GM18873 (cell line): ENCODE measurements at regions not wholly inside any gene's neighbourhood (a gene's known extent, or its start where the extent isn't known, plus 50 kb on each side); places are given as distances from the start of the nearest gene placed in this dataset.
"Not testable (repeated sequence)": the region's sequence is repeated elsewhere in the genome, so short reads cannot be mapped to it uniquely, and the experiment has no call there.

ENCODE experiments used
- ATAC-seq: cut with Tn5 transposase; IDR thresholded peaks from one replicate; pipeline ENCODE4 v1.9.1; 2021; ENCODE audit warnings: mild to moderate bottlenecking, moderate library complexity, moderate number of reproducible peaks; ENCODE audit not compliant: unreplicated experiment, low FRiP score

DNA sequence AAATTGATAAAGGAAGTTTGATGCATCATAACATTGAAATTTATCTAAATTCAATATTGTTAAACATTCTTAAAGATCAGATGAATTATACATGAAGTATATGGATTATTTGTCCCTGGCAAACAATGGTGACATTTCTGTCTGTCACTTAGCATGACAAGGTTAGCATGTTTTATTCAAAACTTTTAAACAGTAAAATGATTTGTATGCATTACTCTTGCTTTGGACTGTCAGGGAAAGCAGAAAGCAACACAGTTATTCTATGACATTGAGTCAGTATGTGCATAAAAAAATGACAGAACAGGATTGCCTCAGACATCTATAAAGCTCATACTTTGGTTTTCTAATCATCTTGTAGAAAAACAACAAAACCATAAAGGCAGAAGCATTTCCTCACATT, 193.7 kb downstream of the IZUMO3 start:
- no peak for ATAC-seq

DNA sequence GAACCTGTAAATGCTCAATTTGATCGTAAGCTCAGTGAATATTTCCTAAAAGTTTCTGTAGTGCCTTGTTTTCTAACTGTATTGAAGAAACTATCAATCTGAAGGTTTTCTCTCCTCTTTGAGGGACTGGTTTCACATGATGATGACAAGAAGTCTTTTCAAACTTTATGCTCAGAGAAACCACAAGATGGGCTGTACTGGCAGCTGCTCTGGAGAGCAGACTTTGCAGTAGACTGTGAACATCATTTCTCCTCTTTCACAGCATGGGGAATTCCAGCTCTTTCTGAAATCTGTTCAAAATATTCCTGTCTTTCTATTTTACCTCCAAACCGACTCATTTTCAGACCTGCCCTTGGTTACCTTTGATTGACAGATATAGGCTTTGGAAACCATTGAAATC, 194.4 kb downstream of the IZUMO3 start:
- ATAC-seq, result no peak

DNA sequence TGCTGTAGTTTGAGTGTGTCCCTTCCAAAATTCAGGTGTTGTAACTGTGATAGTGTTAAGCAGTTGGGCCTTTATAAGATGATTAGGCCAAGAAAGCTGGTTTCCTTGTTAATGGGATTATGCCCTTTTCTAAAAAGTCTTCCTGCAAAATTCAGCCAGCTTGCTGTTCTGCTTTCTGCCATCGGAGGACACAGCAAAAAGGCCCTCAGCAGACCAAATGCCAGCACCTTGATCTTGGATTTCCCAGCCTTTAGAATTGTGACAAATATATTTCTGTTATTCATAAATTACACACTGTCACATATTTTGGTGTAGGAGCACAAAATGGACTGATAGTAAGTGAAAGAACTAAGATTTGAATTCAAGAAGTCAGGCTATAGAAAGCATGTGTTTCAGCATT, 203.2 kb downstream of the IZUMO3 start:
- ATAC-seq, result no peak

DNA sequence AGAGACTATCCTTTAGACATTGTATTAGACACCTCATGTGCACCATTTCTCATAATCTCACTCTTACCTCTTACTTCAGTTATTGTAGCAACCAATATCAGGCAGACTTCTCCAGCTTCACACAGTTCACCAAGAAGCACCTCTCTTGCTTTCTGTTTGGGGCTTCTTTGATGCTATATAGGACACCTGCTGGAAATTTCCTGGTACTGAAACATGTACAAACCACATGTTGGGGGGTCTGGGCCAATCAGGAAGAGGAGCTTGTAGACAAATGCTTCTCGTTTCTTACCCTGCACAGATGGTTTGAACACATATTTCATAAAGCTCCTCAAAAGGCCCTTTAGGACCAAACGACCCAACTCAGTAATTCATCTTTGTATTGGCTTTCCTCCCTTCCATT, 212.1 kb downstream of the IZUMO3 start:
- ATAC-seq, result no peak

DNA sequence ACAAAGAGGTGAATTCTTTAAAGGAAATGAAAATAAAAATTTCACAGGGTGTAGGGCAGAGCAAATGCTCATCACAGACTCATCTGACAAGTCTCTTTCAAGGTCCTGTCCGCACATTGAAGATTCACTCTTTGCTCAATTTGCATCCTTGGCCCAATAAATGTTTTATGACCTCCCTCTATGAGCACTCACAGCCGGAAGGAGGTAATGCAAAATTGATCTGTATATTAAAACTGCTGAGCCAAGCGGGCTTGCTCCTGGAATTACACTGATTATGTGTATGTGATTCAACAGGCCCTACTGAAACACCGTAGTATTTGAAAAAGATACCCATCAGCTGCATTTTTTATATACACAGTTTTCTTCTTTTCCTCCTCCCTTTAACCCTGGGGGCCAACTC, 246.8 kb downstream of the IZUMO3 start:
- ATAC-seq, result no peak

DNA sequence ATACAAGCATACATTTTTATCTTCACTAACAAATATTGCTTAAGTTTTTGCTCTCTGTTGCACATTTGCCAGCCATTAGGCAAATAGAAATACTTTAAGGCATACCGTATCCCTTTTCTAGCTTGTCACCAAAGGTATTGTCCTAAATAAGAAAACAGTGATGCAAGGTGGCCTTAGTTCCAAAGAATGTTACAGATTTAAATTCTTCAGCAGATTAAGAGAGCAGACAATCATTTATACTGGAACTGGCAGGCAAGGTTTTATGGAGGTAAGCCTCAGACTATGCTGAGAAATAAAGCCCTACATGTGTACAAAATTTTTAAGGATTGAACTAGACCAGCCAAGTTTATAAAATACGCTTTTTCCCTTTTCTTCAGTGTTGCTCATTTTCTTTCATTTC, 247.8 kb downstream of the IZUMO3 start:
- no peak for ATAC-seq

DNA sequence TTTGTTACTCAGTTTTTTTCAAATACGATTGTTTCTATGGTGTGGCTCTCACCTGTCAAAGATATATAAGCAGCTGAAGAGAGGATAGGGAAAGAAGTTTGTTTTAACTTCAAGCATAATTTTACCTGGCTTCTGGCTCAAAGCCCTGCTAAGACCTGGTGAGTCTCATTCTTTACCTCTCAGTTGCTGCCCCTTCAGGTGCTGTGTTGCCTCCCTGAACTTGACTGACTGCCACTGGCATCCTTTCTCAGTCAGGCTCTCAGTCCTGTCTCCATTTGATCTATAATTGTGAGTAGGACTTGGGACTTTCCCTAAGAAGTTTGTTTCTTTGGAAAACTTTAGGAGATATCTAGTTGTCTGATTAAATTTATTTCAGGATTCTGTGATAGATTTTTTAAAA, 249.6 kb downstream of the IZUMO3 start:
- ATAC-seq, result no peak

DNA sequence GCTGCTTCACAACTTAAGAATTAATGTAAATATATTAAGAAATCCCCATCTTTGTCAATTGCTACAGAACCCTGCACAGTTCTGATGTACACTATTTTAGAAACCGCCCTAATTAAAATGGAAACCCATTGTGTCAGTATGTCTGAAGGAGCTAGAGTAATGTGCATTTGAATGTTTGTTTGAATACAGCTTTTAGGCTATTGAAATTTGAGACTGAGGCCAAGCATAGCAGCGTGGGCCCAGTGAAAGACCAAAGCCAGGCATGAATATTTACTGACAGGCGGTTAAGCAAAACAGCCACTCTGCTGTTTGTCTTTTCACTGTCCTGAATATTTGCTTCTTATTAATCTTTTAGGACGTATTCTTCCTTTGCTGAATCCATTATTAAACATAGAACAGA, 252.3 kb downstream of the IZUMO3 start:
- no peak for ATAC-seq

DNA sequence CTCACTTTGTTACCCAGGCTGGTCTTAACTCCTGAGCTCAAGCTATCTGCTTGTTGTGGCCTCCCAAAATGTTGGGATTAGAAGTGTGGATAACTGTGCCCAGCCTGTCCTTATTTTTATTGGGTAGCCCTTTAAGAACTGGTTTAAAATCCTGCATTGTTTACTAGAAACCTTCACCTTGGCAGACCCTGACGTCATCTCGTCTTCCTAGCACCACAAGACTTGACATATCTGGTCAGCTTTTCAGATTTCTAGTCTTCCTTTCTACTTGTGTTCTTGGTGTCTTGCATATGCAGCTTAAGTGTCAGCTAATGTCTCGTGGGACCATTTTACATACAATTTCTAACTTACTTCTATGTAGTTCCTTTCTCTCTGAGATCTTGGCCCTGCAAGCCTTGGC, 258.9 kb downstream of the IZUMO3 start:
- no peak for ATAC-seq

DNA sequence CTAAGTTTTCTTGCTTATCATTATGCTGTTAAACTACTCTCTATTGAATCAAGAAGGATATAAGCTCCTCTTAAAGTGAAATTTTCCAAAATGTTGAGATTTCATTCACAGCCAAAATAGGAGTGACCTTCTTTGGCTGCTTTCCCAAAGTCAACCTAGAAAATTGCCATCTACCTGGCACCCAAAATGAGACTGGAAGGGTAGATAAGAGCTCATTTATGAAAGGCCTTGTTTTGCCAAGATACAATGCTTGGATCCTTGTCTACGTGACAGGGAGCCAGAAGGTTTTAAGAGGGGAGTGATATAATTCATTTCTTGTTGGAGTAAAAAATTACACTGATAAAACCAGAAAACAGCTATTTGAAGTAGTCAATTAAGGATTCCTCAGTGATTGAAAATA, 287.1 kb downstream of the IZUMO3 start:
- ATAC-seq, result no peak

DNA sequence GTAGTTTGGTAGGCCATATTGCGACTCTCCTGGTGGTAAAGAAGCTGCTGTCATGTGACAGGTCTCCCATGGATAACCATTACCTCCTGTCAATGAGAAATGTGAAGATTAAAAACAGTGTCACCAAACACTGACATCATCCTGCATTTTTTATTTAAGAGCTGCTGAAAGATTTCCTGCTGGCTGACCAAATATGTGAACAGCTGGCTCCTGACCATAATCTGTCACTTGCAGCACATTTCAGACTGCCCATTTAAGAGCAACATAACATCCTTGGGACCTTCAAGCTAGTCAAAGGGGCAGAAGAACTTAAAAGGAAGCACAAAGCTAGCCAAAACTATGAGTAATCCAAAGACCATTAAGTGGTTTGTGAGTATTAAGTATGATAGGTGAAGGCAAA, 288.0 kb downstream of the IZUMO3 start:
- ATAC-seq, result no peak

DNA sequence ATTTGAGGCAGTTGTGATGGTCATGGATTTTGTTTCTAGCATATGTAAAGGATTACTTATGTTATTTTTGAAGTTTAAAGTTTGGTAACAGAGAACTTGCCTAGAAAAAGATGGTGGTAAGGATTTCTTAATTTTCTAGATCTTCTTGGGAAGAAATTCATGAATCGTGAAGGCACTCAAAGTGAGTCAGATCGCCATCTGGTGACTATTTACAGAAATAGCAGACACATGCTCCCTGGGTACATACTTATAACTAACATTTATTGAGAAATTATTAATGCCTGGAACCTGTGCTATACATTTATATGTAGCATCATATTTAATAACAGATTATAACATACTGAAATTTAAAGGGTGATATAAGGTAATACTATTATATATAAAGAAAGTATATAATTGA, 299.7 kb downstream of the IZUMO3 start:
- ATAC-seq, result no peak

DNA sequence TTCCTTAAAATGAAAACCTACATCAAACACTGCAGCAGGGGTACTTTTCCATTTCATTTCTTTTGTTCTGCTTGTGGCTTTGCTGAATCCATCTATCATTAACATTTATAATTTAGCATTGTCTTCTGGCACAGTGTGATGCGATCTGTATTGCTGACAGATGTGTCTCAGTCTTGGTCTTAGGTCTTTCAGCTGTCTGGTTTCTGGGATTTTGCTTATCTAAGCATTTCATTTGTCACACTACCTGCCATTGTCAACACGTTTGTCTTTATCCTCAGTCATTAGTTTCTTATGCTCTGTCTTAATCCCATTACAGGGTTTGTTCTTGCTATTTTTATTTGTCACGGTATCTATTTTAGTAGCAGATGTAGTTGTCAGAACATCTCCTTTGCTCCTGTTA, 303.1 kb downstream of the IZUMO3 start:
- no peak for ATAC-seq

DNA sequence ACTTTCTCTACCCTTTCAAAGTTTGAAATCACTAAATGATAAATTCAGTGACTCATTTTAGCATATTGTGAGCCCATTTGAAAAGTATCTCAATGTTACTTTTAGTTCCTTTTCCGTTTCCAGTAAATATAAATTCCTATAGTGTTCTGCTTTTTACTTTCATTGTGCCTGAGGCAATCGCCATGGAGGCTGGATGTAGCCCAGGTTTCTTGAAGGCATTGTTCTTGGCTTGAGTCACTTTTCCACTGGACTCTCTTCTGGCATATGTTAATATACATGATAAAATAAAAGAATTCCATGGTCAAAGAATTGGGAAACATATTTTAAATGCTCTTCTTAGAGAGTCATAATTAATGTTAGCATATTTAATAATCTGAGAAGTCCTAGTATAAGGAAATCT, 327.0 kb downstream of the IZUMO3 start:
- no peak for ATAC-seq

DNA sequence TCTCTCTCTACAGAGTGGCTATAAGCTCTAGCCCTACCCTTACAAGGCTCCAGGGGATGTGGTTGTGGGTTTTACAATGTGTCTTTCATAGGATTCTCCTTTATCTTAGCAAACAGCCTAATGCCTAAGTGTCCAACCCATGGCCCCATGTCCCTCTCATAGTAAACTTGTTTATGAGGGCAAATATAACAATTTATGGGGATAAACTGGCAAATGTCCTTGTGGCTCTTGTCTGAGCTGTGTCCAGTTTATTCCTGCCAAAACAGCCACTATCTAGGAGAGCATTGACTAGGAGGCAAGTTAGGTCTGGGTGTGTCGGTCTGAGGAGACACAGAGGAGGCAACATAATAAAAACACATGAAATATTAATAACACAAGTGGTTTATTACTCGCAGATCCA, 335.1 kb downstream of the IZUMO3 start:
- ATAC-seq, result no peak

DNA sequence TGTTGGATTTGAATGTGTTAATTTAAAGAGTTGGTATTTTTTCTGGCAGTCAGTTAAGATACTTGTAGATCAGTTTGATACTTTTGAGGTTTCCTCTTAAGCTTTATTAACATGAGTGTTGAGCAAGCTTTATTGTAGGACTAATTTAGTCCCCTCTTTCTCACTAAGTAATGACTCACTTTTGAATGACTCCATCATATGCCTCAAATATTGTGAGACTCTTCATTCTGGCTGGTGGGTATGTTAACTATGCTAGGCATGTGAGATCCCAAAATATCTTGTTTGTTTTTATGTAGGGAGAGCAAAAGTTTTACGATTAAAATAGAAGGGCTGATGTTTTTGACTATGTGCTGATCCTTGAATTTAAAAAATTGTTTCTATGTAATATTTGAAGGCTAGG, 355.7 kb downstream of the IZUMO3 start:
- ATAC-seq, result no peak

DNA sequence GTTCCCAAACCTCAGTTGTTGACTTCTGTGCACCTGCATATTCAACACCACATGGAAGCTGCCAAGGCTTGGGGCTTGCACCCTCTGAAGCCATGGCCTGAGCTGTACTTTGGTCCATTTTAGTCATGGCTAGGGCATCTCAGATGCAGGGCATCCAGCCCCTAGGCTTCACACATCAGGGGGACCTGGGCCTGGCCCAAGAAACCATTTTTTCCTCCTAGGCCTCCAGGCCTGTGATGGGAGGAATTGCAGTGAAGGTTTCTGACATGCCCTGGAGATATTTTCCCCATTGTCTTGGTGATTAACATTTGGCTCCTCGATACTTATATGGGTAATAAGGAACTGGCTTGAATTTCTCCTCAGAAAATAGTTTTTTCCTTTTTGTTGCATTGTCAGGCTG, 354.5 kb upstream of the ELAVL2 start:
- ATAC-seq, result not testable (repeated sequence)

DNA sequence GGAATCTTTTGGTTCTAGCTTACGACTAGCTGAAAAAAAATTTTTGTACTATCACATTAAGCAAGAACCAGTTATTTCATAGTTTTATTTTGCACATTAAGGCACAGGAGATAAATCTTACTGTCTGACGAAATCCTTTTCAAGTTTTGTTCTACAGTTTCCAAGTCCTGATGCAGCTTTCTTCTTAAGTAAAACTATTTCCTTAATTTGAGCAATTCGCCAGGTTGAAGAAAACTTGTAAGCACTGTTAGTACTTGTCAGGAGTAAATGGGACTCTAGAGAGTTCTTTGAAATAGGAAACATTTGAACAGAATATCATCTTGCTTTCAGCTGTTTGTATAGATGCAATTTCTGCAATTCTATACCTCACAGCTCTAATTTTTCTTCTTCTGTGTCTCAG, 318.8 kb upstream of the ELAVL2 start:
- ATAC-seq, result no peak

DNA sequence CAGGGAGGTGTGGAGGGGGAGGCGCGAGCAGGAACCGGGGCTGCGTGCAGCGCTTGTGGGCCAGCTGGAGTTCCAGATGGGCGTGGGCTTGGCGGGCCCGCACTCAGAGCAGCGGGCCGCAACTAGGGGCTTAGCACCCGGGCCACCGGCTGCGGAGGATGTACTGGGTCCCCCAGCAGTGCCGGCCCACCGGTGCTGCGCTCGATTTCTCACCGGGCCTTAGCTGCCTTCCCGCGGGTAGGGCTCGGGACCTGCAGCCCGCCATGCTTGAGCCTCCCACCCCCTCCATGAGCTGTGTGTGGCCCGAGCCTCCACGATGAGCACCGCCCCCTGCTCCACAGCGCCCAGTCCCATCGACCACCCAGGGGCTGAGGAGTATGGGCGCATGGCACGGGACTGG, 309.0 kb upstream of the ELAVL2 start:
- ATAC-seq, result not testable (repeated sequence)

DNA sequence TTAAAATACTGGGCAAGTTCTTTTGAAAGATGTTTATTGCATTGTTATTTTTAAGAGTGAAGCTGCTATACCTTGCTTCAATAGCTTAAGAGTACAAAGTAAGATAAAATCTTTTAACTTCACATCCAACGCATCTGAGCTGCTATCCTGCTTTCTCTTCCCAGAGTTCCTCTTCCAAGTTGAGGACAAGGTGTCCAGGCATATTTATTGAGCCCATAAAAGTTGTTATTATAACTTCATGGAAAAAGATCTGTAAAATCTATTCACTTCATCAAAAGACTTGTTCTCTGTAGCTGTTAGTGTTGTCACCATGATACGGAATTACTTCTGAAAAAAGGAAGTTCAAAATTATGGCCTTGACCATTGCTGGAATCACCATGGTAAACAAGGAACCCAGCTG, 306.2 kb upstream of the ELAVL2 start:
- no peak for ATAC-seq

DNA sequence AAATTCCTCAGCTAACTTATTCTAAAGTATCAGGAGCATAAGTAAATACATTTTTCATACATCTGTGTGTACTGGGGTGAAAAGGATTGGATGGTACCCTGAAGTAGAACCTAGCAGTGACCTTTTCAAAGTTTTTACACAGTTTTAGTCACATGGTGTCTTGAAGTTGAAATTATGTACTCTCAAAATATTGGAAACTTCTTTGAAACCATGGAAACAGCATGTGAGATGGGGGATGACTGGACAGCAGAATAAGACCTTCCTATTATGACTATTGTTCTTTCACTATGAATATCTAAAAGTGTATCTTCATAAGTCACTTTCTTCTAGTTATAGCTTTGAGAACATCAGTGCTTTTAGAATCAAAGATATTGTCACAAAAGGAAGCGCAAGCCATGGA, 301.5 kb upstream of the ELAVL2 start:
- ATAC-seq, result no peak

DNA sequence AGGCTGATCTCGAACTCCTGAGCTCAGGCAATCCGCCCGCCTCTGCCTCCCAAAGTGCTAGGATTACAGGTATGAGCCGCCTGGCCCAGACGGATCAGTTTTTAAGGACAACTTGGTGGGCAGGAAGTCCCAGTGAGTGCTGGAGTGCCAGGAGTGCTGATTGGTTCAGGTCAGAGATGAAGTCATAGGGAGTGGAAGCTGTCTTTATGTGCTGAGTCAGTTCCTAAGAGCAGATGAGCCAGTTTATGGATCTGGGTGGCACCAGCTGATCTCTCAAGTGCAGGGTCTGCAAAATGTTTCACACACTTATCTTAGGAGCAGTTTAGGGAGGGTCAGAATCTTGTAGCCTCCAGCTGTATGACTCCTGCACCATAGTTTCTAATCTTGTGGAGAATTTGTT, 292.1 kb upstream of the ELAVL2 start:
- ATAC-seq, result no peak

DNA sequence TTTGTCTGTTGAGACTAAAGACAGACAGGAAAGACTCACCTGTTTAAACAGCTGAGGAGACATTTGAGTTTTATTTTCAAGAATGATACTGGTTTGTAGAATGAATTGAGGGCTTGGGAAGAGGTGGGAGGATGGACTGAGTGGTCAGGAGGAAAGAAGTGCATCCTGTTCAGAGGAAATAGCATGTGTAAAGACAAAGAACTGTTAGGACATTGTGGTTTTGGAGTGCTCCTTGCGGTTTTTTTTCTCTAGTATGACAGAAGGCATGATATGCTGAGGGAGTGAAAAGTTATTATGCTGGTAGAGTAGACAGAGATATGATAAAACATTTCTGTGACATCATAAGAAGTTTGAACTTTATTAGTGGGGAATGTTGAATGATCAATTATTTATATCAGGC, 270.7 kb upstream of the ELAVL2 start:
- no peak for ATAC-seq

DNA sequence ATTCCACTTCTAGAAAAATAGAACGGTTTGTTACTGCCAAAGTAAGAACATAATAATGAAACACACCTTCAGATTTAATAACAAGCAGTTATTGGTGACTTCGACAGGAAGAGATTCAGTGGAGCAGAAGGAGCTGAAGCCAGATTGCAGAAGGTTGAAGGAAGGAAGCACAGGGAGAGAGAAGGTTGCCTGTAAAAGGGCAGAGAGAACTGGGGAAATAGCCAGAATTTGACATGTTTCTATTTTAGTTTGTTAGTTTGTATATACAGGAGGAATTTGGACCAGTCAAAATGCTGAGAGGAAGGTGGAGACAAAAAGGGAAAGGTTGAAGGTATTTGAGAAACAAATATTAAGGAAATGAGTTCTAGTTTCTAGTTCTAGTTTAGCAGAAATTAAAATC, 269.2 kb upstream of the ELAVL2 start:
- no peak for ATAC-seq
